Activated CD4-positive, alpha-beta T cell treated with anti-CD3 and anti-CD28 coated beads for 36 hours (primary cell): ENCODE measurements at regions not wholly inside any gene's neighbourhood (a gene's known extent, or its start where the extent isn't known, plus 50 kb on each side); places are given as distances from the start of the nearest gene placed in this dataset.

Experiments used
- ATAC-seq: fragments of 200-7000 bp; cut with Tn5 transposase; one replicate; pipeline ENCODE4 v1.10.0; 2021; ENCODE audit warnings: mild to moderate bottlenecking, moderate library complexity
- CTCF ChIA-PET: fragments of 350-600 bp; sonication (Branson Sonifier 250); formaldehyde crosslinking; loops from one replicate; lab custom pipeline; 2021; ENCODE audit warnings: antibody characterized with exemption; lab: Charles Lee
- POLR2A ChIA-PET: fragments of 350-600 bp; sonication (Branson Sonifier 250); formaldehyde crosslinking; loops from one replicate; lab custom pipeline; 2021; ENCODE audit warnings: antibody characterized with exemption, inconsistent platforms; lab: Charles Lee
- DNase-seq: peaks from one replicate; pipeline ENCODE4 v3.0.0-alpha.2; 2020
- H3K27ac Mint-ChIP-seq: one replicate; pipeline ENCODE4 v1.8.0; 2021; ENCODE audit warnings: mixed read lengths
- H3K27me3 Mint-ChIP-seq: one replicate; pipeline ENCODE4 v1.8.0; 2021; ENCODE audit warnings: mixed read lengths
- H3K36me3 Mint-ChIP-seq: one replicate; pipeline ENCODE4 v1.8.0; 2021; ENCODE audit warnings: low read depth, mixed read lengths
- H3K4me1 Mint-ChIP-seq: one replicate; pipeline ENCODE4 v1.8.0; 2021; ENCODE audit warnings: mixed read lengths
- H3K4me3 Mint-ChIP-seq: one replicate; pipeline ENCODE4 v1.8.0; 2021; ENCODE audit warnings: mild to moderate bottlenecking, moderate library complexity, mixed read lengths
- H3K9me3 Mint-ChIP-seq: one replicate; pipeline ENCODE4 v1.8.0; 2021; ENCODE audit warnings: low read depth, mixed read lengths
- intact Hi-C, 2 experiments: fragments of 100-400 bp; cut with DNase I in 1 of 2; cut with micrococcal nuclease in 1 of 2; formaldehyde crosslinking; loops; one replicate each; pipeline versions ENCODE4 v1.14.2 to v1.15.1; 2022 to 2024; cut with DNase I, micrococcal nuclease

DNA sequence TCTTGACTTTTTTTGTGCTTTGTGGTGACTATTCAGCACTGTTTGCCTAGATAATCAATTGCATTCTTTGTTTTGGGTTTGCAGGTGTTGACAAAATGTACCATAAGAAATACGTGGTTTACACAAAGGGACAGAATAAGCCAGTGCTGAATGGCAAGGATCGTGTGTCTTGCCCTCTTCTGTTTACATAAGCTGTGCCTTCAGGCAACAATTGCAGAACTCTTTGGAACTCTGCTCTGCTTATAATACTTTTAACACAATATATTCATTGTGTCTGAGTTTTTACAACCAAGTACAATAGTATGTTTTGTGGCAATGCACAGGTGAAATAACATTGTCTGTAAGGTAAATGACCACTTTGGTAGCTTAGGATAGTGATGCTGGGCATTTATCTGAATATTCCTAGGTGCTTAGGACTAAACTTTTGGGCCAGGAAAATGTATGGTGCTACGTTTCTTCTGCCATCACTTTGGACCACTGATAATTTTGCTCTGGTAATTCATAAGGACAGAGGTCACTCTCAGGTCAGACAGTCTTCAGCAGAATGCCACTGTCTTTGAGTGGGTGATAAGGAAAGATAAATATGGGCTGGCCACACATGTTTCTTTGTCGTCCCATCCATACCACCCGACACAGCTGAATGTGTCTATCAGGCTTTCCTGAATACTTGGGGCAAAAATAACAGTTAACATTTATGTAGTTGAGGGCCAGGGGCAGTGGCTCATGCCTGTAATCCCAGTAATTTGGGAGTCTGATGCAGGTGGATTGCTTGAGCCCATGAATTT, 344.6 kb upstream of the IMPG1 start:
- ATAC-seq (no peak), DNase-seq (no peak)
- ChIA-PET POLR2A (no interaction called here), CTCF (interaction anchor here (0.5 kb wide), 1 partner anchor 1039 kb away, joined by 4 read pairs; no protein-coding TSS in a partner anchor)
- Mint-ChIP-seq H3K4me3 (no peak overlapping the region), H3K27me3 (no peaks in the 10 kb centered on the region), H3K27ac (no peak overlapping the region), H3K9me3 (no peaks in the 10 kb centered on the region), H3K36me3 (no peaks in the 10 kb centered on the region), H3K4me1 (no peaks in the 10 kb centered on the region)
- intact Hi-C loops: no loop called here

DNA sequence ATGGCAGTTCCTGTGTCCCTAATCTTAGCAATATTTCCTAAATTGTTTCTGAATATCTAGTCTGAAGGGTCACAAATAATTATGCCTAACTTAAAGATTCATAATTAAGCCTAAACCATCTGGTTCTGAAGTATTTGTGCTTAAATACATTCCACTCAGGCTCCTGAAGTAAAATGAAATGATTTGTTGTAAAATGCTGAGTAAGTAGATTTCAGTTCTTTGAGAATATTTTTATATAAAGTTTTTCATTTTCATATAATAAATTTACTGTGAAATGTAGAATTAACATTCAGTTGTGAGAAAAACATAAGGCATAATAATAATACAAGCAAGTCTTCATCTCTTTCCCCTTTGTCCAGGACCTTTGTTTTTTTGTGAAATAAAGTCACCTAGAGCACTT, 330.6 kb upstream of the IMPG1 start:
- POLR2A ChIA-PET: no interaction called here
- DNase-seq (no peak), ATAC-seq (no peak)
- Mint-ChIP-seq H3K4me3 (no peak overlapping the region), H3K36me3 (no peaks in the 10 kb centered on the region), H3K4me1 (no peaks in the 10 kb centered on the region), H3K27me3 (no peaks in the 10 kb centered on the region), H3K27ac (no peak overlapping the region), H3K9me3 (peaks cover 11% of the 10 kb centered on the region)
- CTCF ChIA-PET: no interaction called here
- intact Hi-C loops: no loop called here

DNA sequence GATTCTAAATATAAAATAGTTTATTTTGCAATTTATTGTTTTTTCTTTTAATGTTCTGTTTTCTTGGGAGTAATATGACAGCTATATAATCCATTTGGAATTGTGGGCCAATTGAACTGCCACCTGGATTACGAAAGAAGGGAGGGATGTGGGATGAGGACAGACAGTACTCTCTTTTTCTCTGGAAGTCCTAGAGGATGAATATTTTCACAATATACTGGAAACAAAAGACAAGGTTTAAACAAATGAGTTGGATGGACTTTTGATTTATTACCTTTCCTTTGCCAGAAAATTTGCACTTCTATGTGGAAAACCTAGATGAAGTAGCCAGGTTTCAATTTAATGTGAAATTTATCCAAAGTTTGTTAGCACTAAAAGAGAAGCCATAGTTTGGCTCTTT, 325.5 kb upstream of the IMPG1 start:
- intact Hi-C loops: no loop called here
- H3K36me3 Mint-ChIP-seq: no peaks in the 10 kb centered on the region
- peaks cover 14% of the 10 kb centered on the region for H3K9me3 Mint-ChIP-seq
- POLR2A ChIA-PET: no interaction called here
- ATAC-seq (no peak), DNase-seq (no peak)
- H3K4me1 Mint-ChIP-seq: no peaks in the 10 kb centered on the region
- H3K4me3 Mint-ChIP-seq: no peak overlapping the region
- H3K27me3 Mint-ChIP-seq: no peaks in the 10 kb centered on the region
- no peak overlapping the region for H3K27ac Mint-ChIP-seq
- CTCF ChIA-PET: no interaction called here

DNA sequence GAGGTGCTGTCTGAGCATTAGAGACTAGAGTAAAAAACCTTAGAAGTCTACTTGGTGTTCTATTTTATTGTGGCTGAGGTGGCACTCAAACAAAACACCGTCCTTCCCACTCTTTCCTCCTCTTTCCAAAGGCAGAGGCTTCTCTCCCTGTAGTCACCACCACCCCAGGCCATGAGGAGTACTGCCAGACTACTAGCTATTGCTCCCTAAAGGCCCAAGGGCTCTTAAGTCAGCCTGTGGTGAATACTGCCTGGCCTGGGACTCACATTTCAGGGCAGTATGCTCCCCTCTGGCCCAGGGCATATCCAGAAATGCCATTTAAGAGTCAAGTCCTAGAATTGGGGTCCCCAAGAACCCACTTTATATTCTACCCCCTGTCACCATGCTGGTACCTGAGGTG, 309.7 kb upstream of the IMPG1 start:
- no peak overlapping the region for H3K27ac Mint-ChIP-seq
- no peaks in the 10 kb centered on the region for H3K27me3 Mint-ChIP-seq
- H3K9me3 Mint-ChIP-seq: peaks cover 24% of the 10 kb centered on the region
- no peak overlapping the region for H3K4me3 Mint-ChIP-seq
- H3K4me1 Mint-ChIP-seq: no peaks in the 10 kb centered on the region
- DNase-seq: no peak
- ChIA-PET POLR2A (no interaction called here), CTCF (no interaction called here)
- no peak for ATAC-seq
- no peaks in the 10 kb centered on the region for H3K36me3 Mint-ChIP-seq
- intact Hi-C loops: no loop called here

DNA sequence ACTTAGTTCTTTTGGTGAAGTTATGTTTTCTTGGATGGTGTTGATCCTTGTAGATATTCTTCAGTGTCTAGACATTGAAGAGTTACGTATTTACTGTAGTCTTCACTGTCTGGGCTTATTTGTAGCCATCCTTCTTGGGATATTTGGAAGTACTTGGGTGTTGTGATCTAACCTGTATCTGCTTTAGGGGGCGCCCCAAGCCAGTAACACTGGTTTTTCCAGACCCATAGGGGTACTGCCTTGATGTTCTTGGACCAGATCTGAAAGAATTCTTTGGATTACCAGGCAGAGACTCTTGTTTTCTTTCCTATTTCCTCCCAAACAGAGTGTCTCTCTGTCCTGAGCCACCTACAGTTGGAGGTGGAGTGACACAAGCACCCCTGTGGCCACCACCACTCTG, 309.1 kb upstream of the IMPG1 start:
- CTCF ChIA-PET: no interaction called here
- H3K9me3 Mint-ChIP-seq: peaks cover 26% of the 10 kb centered on the region

DNA sequence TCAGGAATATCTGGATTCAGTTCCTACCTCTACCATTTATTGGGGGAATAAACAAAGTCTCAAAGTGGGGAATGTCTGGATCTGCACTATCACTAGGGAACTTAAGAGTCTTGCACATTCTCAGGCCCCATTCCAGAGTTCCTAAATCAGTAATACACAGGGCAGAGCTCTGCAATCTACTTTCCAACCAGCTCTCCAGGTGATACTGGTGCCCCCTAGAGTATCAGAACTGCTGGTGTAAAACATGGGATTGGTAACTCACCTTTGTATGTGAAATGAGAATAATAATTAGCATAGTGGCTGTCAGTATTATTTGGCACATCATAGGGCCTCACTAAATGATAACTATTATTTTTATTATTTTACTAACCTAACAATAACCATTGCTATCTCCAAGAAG, 278.8 kb upstream of the IMPG1 start:
- intact Hi-C loops: no loop called here
- Mint-ChIP-seq H3K9me3 (peaks cover 9% of the 10 kb centered on the region), H3K4me3 (no peak overlapping the region), H3K27ac (no peak overlapping the region), H3K27me3 (no peaks in the 10 kb centered on the region), H3K36me3 (no peaks in the 10 kb centered on the region), H3K4me1 (no peaks in the 10 kb centered on the region)
- DNase-seq (no peak), ATAC-seq (no peak)
- ChIA-PET CTCF (no interaction called here), POLR2A (no interaction called here)

More for the DNA sequence above, 309.1 kb upstream of the IMPG1 start:
- intact Hi-C loops: no loop called here
- H3K27me3 Mint-ChIP-seq: no peaks in the 10 kb centered on the region
- H3K4me1 Mint-ChIP-seq: no peaks in the 10 kb centered on the region
- no peaks in the 10 kb centered on the region for H3K36me3 Mint-ChIP-seq
- no peak overlapping the region for H3K27ac Mint-ChIP-seq
- POLR2A ChIA-PET: no interaction called here
- DNase-seq (no peak), ATAC-seq (no peak)
- H3K4me3 Mint-ChIP-seq: no peak overlapping the region

DNA sequence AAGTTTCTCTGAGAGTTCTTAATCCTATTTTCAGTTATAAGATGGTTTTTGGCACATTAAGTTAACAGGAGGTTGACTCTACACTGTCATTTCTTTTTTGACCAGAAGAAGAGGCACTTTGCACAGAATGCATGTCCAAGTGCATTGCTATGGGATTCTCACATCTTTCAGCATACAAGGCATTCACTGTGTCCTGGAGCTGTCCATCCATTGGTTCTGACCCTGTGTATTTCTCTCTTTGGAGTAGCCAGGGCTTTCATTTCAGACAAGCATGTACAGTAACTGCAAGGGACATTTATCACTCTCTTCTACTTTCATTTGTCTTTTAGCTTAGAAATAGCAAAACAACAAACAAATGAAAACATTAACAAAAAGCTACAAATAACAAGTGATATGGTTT, 275.1 kb upstream of the IMPG1 start:
- ATAC-seq: no peak
- no peaks in the 10 kb centered on the region for H3K36me3 Mint-ChIP-seq
- H3K4me3 Mint-ChIP-seq: no peak overlapping the region
- intact Hi-C loops: no loop called here
- no peaks in the 10 kb centered on the region for H3K27me3 Mint-ChIP-seq
- H3K27ac Mint-ChIP-seq: no peak overlapping the region
- no peaks in the 10 kb centered on the region for H3K4me1 Mint-ChIP-seq
- H3K9me3 Mint-ChIP-seq: peaks cover 5% of the 10 kb centered on the region
- DNase-seq: no peak
- CTCF ChIA-PET: no interaction called here
- POLR2A ChIA-PET: no interaction called here

DNA sequence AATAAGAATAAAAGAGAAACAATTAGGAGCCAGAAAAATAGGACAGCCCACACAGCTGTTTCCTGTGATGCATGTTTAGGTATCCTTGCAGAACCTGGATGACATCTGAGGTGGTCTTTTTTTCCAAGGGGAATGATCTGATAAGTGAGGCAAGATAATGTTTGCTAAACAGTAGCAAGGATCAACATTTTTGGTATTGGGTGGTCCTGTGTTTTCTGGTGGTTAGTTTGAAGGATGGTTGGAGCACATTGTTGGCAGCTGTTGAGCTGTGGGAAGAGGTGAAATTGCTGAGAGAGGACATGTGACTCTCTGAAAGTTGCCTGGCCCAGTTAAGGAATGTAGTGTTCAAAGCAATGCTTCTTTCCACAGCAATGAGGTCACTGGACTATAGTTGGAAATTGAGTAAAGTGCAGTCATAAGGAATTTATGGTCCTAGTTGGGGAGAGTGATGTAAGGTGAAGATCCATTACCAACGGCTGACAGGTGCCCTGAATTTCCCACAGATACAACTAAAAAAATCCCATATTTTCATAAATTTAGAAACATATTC, 270.2 kb upstream of the IMPG1 start:
- Mint-ChIP-seq H3K36me3 (no peaks in the 10 kb centered on the region), H3K4me3 (no peak overlapping the region), H3K9me3 (peaks cover 10% of the 10 kb centered on the region), H3K27ac (no peak overlapping the region), H3K27me3 (no peaks in the 10 kb centered on the region), H3K4me1 (no peaks in the 10 kb centered on the region)
- intact Hi-C loops: no loop called here
- CTCF ChIA-PET: no interaction called here
- ATAC-seq (no peak), DNase-seq (no peak)
- POLR2A ChIA-PET: no interaction called here

DNA sequence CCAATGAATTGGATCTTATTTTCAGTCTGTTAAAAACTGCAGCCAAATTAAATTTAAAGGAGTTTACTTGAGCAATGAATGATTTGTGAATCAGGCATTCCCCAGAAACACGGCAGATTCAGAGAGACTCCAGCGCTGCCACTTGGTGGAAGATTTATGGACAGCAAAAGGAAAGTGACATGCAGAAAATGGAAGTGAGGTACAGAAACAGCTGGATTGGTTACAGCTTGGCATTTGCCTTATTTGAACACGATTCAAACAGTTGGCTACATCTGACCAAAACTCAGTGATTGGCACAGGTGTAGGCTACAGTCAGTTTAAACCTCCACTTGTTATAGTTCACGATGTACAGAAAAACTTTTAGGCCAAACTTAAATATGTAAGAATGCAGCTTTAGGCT, 257.6 kb upstream of the IMPG1 start:
- no peak overlapping the region for H3K4me3 Mint-ChIP-seq
- ChIA-PET POLR2A (no interaction called here), CTCF (no interaction called here)
- intact Hi-C loops: no loop called here
- no peaks in the 10 kb centered on the region for H3K27me3 Mint-ChIP-seq
- no peak overlapping the region for H3K27ac Mint-ChIP-seq
- DNase-seq (no peak), ATAC-seq (no peak)
- no peaks in the 10 kb centered on the region for H3K4me1 Mint-ChIP-seq
- no peaks in the 10 kb centered on the region for H3K36me3 Mint-ChIP-seq
- peaks cover 15% of the 10 kb centered on the region for H3K9me3 Mint-ChIP-seq

DNA sequence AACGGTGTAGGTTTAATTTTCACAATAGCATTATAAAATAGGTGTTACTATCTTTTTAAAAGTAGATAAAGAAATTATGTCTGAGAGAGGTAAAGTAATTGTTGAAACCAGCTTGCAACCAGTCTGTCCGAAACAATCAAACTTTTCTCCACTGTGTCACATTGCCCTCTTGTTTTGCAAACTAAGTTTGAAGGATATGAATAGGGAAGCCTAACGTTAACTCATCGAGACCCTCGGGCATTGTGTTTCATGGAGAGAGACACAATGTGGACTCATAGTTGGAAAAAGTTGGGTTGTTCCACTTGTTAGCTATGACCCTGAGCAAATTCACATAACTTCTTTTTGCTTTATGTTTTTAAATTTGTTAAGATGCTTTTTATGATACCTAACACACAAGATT, 254.4 kb upstream of the IMPG1 start:
- ATAC-seq: no peak
- intact Hi-C loops: no loop called here
- H3K9me3 Mint-ChIP-seq: peaks cover 11% of the 10 kb centered on the region
- H3K27me3 Mint-ChIP-seq: no peaks in the 10 kb centered on the region
- no peaks in the 10 kb centered on the region for H3K36me3 Mint-ChIP-seq
- H3K4me3 Mint-ChIP-seq: no peak overlapping the region
- no peaks in the 10 kb centered on the region for H3K4me1 Mint-ChIP-seq
- DNase-seq: no peak
- ChIA-PET CTCF (no interaction called here), POLR2A (no interaction called here)
- H3K27ac Mint-ChIP-seq: no peak overlapping the region
